H9 (cell line): ENCODE measurements at regions not wholly inside any gene's neighbourhood (a gene's known extent, or its start where the extent isn't known, plus 50 kb on each side); places are given as distances from the start of the nearest gene placed in this dataset.

Experiments used
- DNase-seq: peaks from one replicate; pipeline ENCODE4 v3.0.0-alpha.2; 2017
- H2AFZ ChIP-seq: one replicate; pipeline ENCODE4 v1.6.1; 2013; ENCODE audit warnings: mild to moderate bottlenecking, low read length, control low read depth, moderate library complexity
- H2AK5ac ChIP-seq: 2 replicates; pipeline ENCODE4 v1.6.1; 2013; ENCODE audit warnings: low read length, control low read depth, mixed read lengths; ENCODE audit not compliant: insufficient read length
- H2BK120ac ChIP-seq: one replicate; pipeline ENCODE4 v1.6.1; 2013; ENCODE audit warnings: low read depth, mild to moderate bottlenecking, low read length, control low read depth, inconsistent platforms; ENCODE audit not compliant: poor library complexity, severe bottlenecking
- H2BK12ac ChIP-seq: 2 replicates; pipeline ENCODE4 v1.6.1; 2013; ENCODE audit warnings: low read length, control low read depth, mixed read lengths, low read depth; ENCODE audit not compliant: insufficient read length
- H2BK15ac ChIP-seq: 2 replicates; pipeline ENCODE4 v1.6.1; 2013; ENCODE audit warnings: low read depth, low read length, control low read depth
- H2BK20ac ChIP-seq: one replicate; pipeline ENCODE4 v1.6.1; 2013; ENCODE audit warnings: low read depth, mild to moderate bottlenecking, low read length, control low read depth, inconsistent platforms; ENCODE audit not compliant: poor library complexity, severe bottlenecking
- H2BK5ac ChIP-seq: 2 replicates; pipeline ENCODE4 v1.6.1; 2013; ENCODE audit warnings: low read length, control low read depth, mixed read lengths; ENCODE audit not compliant: insufficient read length
- H3K14ac ChIP-seq: 2 replicates; pipeline ENCODE4 v1.6.1; 2013; ENCODE audit warnings: low read length, control low read depth; ENCODE audit not compliant: insufficient read depth
- H3K18ac ChIP-seq: 2 replicates; pipeline ENCODE4 v1.6.1; 2013; ENCODE audit warnings: low read depth, mild to moderate bottlenecking, mixed read lengths, low read length, control low read depth; ENCODE audit not compliant: insufficient read length
- H3K23ac ChIP-seq: 2 replicates; pipeline ENCODE4 v1.6.1; 2013; ENCODE audit warnings: low read length, control low read depth, mixed read lengths, low read depth; ENCODE audit not compliant: insufficient read length
- H3K23me2 ChIP-seq: 2 replicates; pipeline ENCODE4 v1.6.1; 2013; ENCODE audit warnings: low read depth, mild to moderate bottlenecking, mixed read lengths, low read length, control low read depth; ENCODE audit not compliant: insufficient read length, poor library complexity, severe bottlenecking
- H3K27ac ChIP-seq: 2 replicates; pipeline ENCODE4 v1.5.1; 2013; ENCODE audit warnings: low read length, control low read depth, mixed read lengths, low read depth; ENCODE audit not compliant: insufficient read length
- H3K27me3 ChIP-seq: 2 replicates; pipeline ENCODE4 v1.6.1; 2013; ENCODE audit warnings: low read length, control low read depth, inconsistent platforms; ENCODE audit not compliant: insufficient read depth
- H3K4ac ChIP-seq: 2 replicates; pipeline ENCODE4 v1.6.1; 2013; ENCODE audit warnings: low read depth, mild to moderate bottlenecking, control low read depth, inconsistent platforms, low read length, moderate library complexity
- H3K4me1 ChIP-seq: 2 replicates; pipeline ENCODE4 v1.6.1; 2013; ENCODE audit warnings: low read length, control low read depth, inconsistent platforms; ENCODE audit not compliant: insufficient read depth
- H3K4me2 ChIP-seq: 2 replicates; pipeline ENCODE4 v1.6.1; 2013; ENCODE audit warnings: low read length, control low read depth, mixed read lengths; ENCODE audit not compliant: insufficient read length, insufficient read depth
- H3K56ac ChIP-seq: 2 replicates; pipeline ENCODE4 v1.6.1; 2013; ENCODE audit warnings: low read depth, mild to moderate bottlenecking, mixed read lengths, low read length, control low read depth; ENCODE audit not compliant: insufficient read length
- H3K79me1 ChIP-seq: 2 replicates; pipeline ENCODE4 v1.6.1; 2013; ENCODE audit warnings: low read depth, mild to moderate bottlenecking, moderate library complexity, low read length, control low read depth, inconsistent platforms; ENCODE audit not compliant: insufficient read depth, poor library complexity, severe bottlenecking
- H3K79me2 ChIP-seq: 2 replicates; pipeline ENCODE4 v1.6.1; 2013; ENCODE audit warnings: low read length, control low read depth, inconsistent platforms; ENCODE audit not compliant: insufficient read depth
- H3K9ac ChIP-seq: 2 replicates; pipeline ENCODE4 v1.6.1; 2013; ENCODE audit warnings: low read length, control low read depth, mixed read lengths; ENCODE audit not compliant: insufficient read length; ENCODE audit errors: extremely low read depth
- H3K9me3 ChIP-seq: one replicate; pipeline ENCODE4 v1.6.1; 2013; ENCODE audit warnings: low read depth, low read length, inconsistent platforms; ENCODE audit not compliant: control insufficient read depth
- H3T11ph ChIP-seq: one replicate; pipeline ENCODE4 v1.6.1; 2013; ENCODE audit warnings: mild to moderate bottlenecking, low read length, control low read depth, inconsistent platforms
- H4K20me1 ChIP-seq: one replicate; pipeline ENCODE4 v1.6.1; 2013; ENCODE audit not compliant: control insufficient read depth, insufficient read length, insufficient read depth
- H4K5ac ChIP-seq: 2 replicates; pipeline ENCODE4 v1.6.1; 2013; ENCODE audit warnings: low read depth, mild to moderate bottlenecking, mixed read lengths, low read length, control low read depth; ENCODE audit not compliant: insufficient read length
- H4K8ac ChIP-seq: replicated peaks from 2 replicates; pipeline ENCODE4 v1.6.1; 2013; ENCODE audit warnings: low read length, control low read depth, mixed read lengths, low read depth; ENCODE audit not compliant: insufficient read length
- H4K91ac ChIP-seq: 2 replicates; pipeline ENCODE4 v1.6.1; 2013; ENCODE audit warnings: low read depth, mild to moderate bottlenecking, moderate library complexity, mixed read lengths, low read length, control low read depth; ENCODE audit not compliant: insufficient read length
- H3K27ac Mint-ChIP-seq, 3 experiments: 2 replicates in 2 of 3; 3 replicates in 1 of 3; pipeline ENCODE4 v1.8.0; 2020 to 2021; ENCODE audit warnings: mixed read lengths in 3 of 3, mild to moderate bottlenecking in 1 of 3, moderate library complexity in 1 of 3
- H3K27me3 Mint-ChIP-seq: 2 replicates; pipeline ENCODE4 v1.8.0; 2021; ENCODE audit warnings: low read depth, mild to moderate bottlenecking, moderate library complexity, mixed read lengths
- H3K36me3 Mint-ChIP-seq, 3 experiments: 2 replicates in 2 of 3; 3 replicates in 1 of 3; pipeline ENCODE4 v1.8.0; 2020 to 2021; ENCODE audit warnings: low read depth in 3 of 3, mixed read lengths in 3 of 3; ENCODE audit not compliant: insufficient read depth in 1 of 3
- H3K4me1 Mint-ChIP-seq, 2 experiments: 2 replicates each; pipeline ENCODE4 v1.8.0; 2020; ENCODE audit warnings: mixed read lengths in 2 of 2
- H3K4me3 Mint-ChIP-seq, 2 experiments: 2 replicates in 1 of 2; 3 replicates in 1 of 2; pipeline ENCODE4 v1.8.0; 2020 to 2021; ENCODE audit warnings: mild to moderate bottlenecking in 2 of 2, mixed read lengths in 2 of 2, moderate library complexity in 1 of 2
- H3K9me3 Mint-ChIP-seq, 2 experiments: 2 replicates in 1 of 2; 3 replicates in 1 of 2; pipeline ENCODE4 v1.8.0; 2020; ENCODE audit warnings: mild to moderate bottlenecking in 2 of 2, mixed read lengths in 2 of 2, moderate library complexity in 1 of 2
- CTCF ChIP-seq: fragments of 200-600 bp; sonication (generic); conservative IDR thresholded peaks from 3 replicates; pipeline ENCODE4 v1.8.0; 2021; ENCODE audit warnings: antibody characterized with exemption, mild to moderate bottlenecking
- WGBS: extraction: QIAGEN DNeasy Blood & Tissue Kit; methylation state at CpG from one replicate; pipeline ENCODE4 v1.1.7; 2013; ENCODE audit warnings: missing lambda C conversion rate, low lambda C conversion rate, mixed read lengths; ENCODE audit not compliant: insufficient read length; ENCODE audit errors: extremely low coverage; 5-methylcytosine and 5-hydroxymethylcytosine counted together

- H2BK20ac ChIP-seq = no peak overlapping the region
- no peak overlapping the region for H3K4ac ChIP-seq
- Mint-ChIP-seq H3K27ac (no peak overlapping the region; a peak in 1 of 7 replicates), H3K4me3 (no peak overlapping the region), H3K4me1 (peaks cover 34 to 35% of the 10 kb centered on the region in 2 experiments), H3K36me3 (no peaks in the 10 kb centered on the region; a peak in 1 of 7 replicates), H3K9me3 (no peaks in the 10 kb centered on the region), H3K27me3 (no peaks in the 10 kb centered on the region)
- no peak overlapping the region for H3K14ac ChIP-seq
- H3K9me3 ChIP-seq = no peaks in the 10 kb centered on the region
- no peak for DNase-seq
- H3K4me1 ChIP-seq = no peaks in the 10 kb centered on the region; the same call in 1 of the 2 replicates
- H2BK120ac ChIP-seq = no peak overlapping the region
- no peak for TF ChIP-seq CTCF
- no peak overlapping the region for H3K18ac ChIP-seq
- H2AFZ ChIP-seq = no peak overlapping the region
- no peak overlapping the region for H3T11ph ChIP-seq
- no peak overlapping the region for H4K8ac ChIP-seq
- H3K56ac ChIP-seq = no peak overlapping the region
- H2BK12ac ChIP-seq = no peak overlapping the region
- H4K5ac ChIP-seq = no peak overlapping the region
- H3K79me1 ChIP-seq = no peaks in the 10 kb centered on the region
- H3K9ac ChIP-seq = no peak overlapping the region
- H2BK15ac ChIP-seq = no peak overlapping the region
- H4K20me1 ChIP-seq = no peaks in the 10 kb centered on the region
- no peaks in the 10 kb centered on the region for H3K27me3 ChIP-seq
- H3K27ac ChIP-seq = no peak overlapping the region
- WGBS = no CpG with 5 or more reads among the region's 4 CpGs
- no peaks in the 10 kb centered on the region for H3K23me2 ChIP-seq
- H3K79me2 ChIP-seq = no peaks in the 10 kb centered on the region
- H3K4me2 ChIP-seq = no peak overlapping the region
- no peak overlapping the region for H3K23ac ChIP-seq
- no peak overlapping the region for H4K91ac ChIP-seq
- no peak overlapping the region for H2AK5ac ChIP-seq
- no peak overlapping the region for H2BK5ac ChIP-seq
Measured at GRCh38 chr9:130759738-130760137, 66.2 kb downstream of the EXOSC2 start.
